PFSK-1 (cell line): ENCODE measurements at regions not wholly inside any gene's neighbourhood (a gene's known extent, or its start where the extent isn't known, plus 50 kb on each side); places are given as distances from the start of the nearest gene placed in this dataset.

Experiments used
- POLR2AphosphoS5 ChIP-seq: IDR thresholded peaks from 2 replicates; pipeline ENCODE4 v1.6.1; 2012; ENCODE audit warnings: low read depth, mild to moderate bottlenecking, control low read depth, low read length, moderate library complexity
- REST ChIP-seq, 2 experiments: IDR thresholded peaks; 2 replicates each; pipeline versions ENCODE4 v1.6.1 to v1.8.0; 2011 to 2012; ENCODE audit warnings: low read depth in 2 of 2, low read length in 2 of 2, control low read depth in 1 of 2, inconsistent platforms in 1 of 2, mild to moderate bottlenecking in 1 of 2, moderate library complexity in 1 of 2; ENCODE audit not compliant: insufficient read depth in 1 of 2

- TF ChIP-seq POLR2AphosphoS5 (no peak), REST (IDR thresholded peaks at IDR 0.05; ENCODE audit: insufficient read depth in 1 of 2, low read depth in 2 of 2, low read length in 2 of 2) (no peak)
These were observed 74.3 kb downstream of the VPREB1 start for GRCh38 chr22:22318723-22319465.
